HCT116 (cell line): ENCODE measurements at regions not wholly inside any gene's neighbourhood (a gene's known extent, or its start where the extent isn't known, plus 50 kb on each side); places are given as distances from the start of the nearest gene placed in this dataset.

Experiments
- ATAC-seq: fragments of 200-7000 bp; cut with Tn5 transposase; 2 replicates; pipeline ENCODE4 v1.9.1; 2020; ENCODE audit warnings: mild to moderate bottlenecking, moderate library complexity
- BruUV-seq: library from RNA; stranded (reverse); fragments of 400-500 nt; replicated peaks from 2 replicates; lab custom pipeline; 2021; lab: Mats Ljungman, UMichigan
- CTCF ChIA-PET: fragments of 300-600 bp; sonication (Branson Sonifier 250); formaldehyde crosslinking; loops from one replicate; lab custom pipeline; 2021; ENCODE audit warnings: antibody characterized with exemption; lab: Charles Lee
- POLR2A ChIA-PET: fragments of 300-600, 350-600 bp; sonication (Branson Sonifier 250); formaldehyde crosslinking; loops from one replicate; lab custom pipeline; 2021; ENCODE audit warnings: antibody characterized with exemption; lab: Charles Lee
- RAD21 ChIA-PET, 2 experiments: fragments of 300-600 bp; sonication (Branson Sonifier 250); formaldehyde crosslinking; loops; one replicate each; lab custom pipeline; 2023; ENCODE audit warnings: low total read pairs in 2 of 2; ENCODE audit not compliant: uncharacterized antibody in 2 of 2, unreplicated experiment in 2 of 2, low non-redundant PET in 1 of 2; lab: Charles Lee
- DNase-seq: peaks from one replicate; pipeline ENCODE4 v3.0.0-alpha.2; 2010; ENCODE audit warnings: low read depth, low spot score
- H2AFZ ChIP-seq: fragments of 200-600 bp; shearing (Covaris generic), sonication (generic); 2 replicates; pipeline ENCODE4 v1.6.1; 2017; ENCODE audit warnings: low read depth, mixed run types, mixed read lengths, antibody characterized with exemption, low read length; ENCODE audit not compliant: poor library complexity, severe bottlenecking
- H3K27ac ChIP-seq: 2 replicates; pipeline ENCODE4 v1.5.1; 2012; ENCODE audit warnings: low read depth, low read length
- H3K27me3 ChIP-seq: fragments of 200-600 bp; sonication (generic); 2 replicates; pipeline ENCODE4 v1.6.1; 2016; ENCODE audit warnings: mixed run types, low read length, mixed read lengths; ENCODE audit not compliant: insufficient read depth
- H3K36me3 ChIP-seq, 2 experiments: fragments of 200-500 bp in 1 of 2; fragments of 200-600 bp in 1 of 2; sonication (Bioruptor generic) in 1 of 2; sonication (generic) in 1 of 2; 2 replicates each; pipeline versions ENCODE4 v1.5.1 to v1.6.1; 2014 to 2016; ENCODE audit warnings: low read length in 2 of 2, inconsistent platforms in 1 of 2, mixed read lengths in 1 of 2, mixed run types in 1 of 2; ENCODE audit not compliant: insufficient read depth in 2 of 2, control insufficient read depth in 1 of 2
- H3K4me1 ChIP-seq, 2 experiments: fragments of 200-600 bp in 1 of 2; sonication (generic) in 1 of 2; 2 replicates each; pipeline versions ENCODE4 v1.5.1 to v1.6.1; 2012 to 2017; ENCODE audit warnings: low read length in 2 of 2, inconsistent platforms in 1 of 2, mild to moderate bottlenecking in 1 of 2, mixed read lengths in 1 of 2, mixed run types in 1 of 2, moderate library complexity in 1 of 2; ENCODE audit not compliant: insufficient read depth in 2 of 2, control insufficient read depth in 1 of 2
- H3K4me2 ChIP-seq: fragments of 200-600 bp; sonication (generic); 2 replicates; pipeline ENCODE4 v1.6.1; 2017; ENCODE audit warnings: mixed run types, low read length, mixed read lengths
- H3K4me3 ChIP-seq, 2 experiments: fragments of 200-600 bp in 1 of 2; sonication (generic) in 1 of 2; replicated peaks in 1 of 2; 2 replicates each; pipeline ENCODE4 v1.5.1; 2011 to 2016; ENCODE audit warnings: low read length in 2 of 2, control low read depth in 1 of 2, low read depth in 1 of 2, mild to moderate bottlenecking in 1 of 2, mixed read lengths in 1 of 2, mixed run types in 1 of 2
- H3K79me2 ChIP-seq: fragments of 200-600 bp; sonication (generic); 2 replicates; pipeline ENCODE4 v1.6.1; 2017; ENCODE audit warnings: mild to moderate bottlenecking, mixed run types, low read length, moderate library complexity, mixed read lengths; ENCODE audit not compliant: insufficient read depth
- H3K9ac ChIP-seq: fragments of 200-600 bp; sonication (generic); 2 replicates; pipeline ENCODE4 v1.6.1; 2016; ENCODE audit warnings: low read length, mixed read lengths
- H3K9me2 ChIP-seq: fragments of 200-600 bp; sonication (generic), shearing (Covaris generic); 2 replicates; pipeline ENCODE4 v1.6.1; 2017; ENCODE audit warnings: mixed run types, mild to moderate bottlenecking, moderate library complexity; ENCODE audit not compliant: insufficient read depth
- H3K9me3 ChIP-seq, 2 experiments: fragments of 200-500 bp in 1 of 2; fragments of 200-600 bp in 1 of 2; sonication (Bioruptor generic) in 1 of 2; sonication (generic) in 1 of 2; 2 replicates each; pipeline ENCODE4 v1.6.1; 2014 to 2017; ENCODE audit warnings: low read length in 2 of 2, mixed read lengths in 2 of 2, inconsistent platforms in 1 of 2, low read depth in 1 of 2, mild to moderate bottlenecking in 1 of 2, mixed run types in 1 of 2, moderate library complexity in 1 of 2; ENCODE audit not compliant: control insufficient read depth in 1 of 2, insufficient read depth in 1 of 2
- H4K20me1 ChIP-seq: fragments of 200-600 bp; sonication (generic), shearing (Covaris generic); 2 replicates; pipeline ENCODE4 v1.6.1; 2017; ENCODE audit warnings: mixed run types, mild to moderate bottlenecking, moderate library complexity; ENCODE audit not compliant: insufficient read depth
- CBX3 ChIP-seq: IDR thresholded peaks from 2 replicates; pipeline ENCODE4 v1.6.1; 2012; ENCODE audit warnings: low read depth
- EZH2 ChIP-seq: fragments of 200-600 bp; sonication (generic); IDR thresholded peaks from 2 replicates; pipeline ENCODE4 v1.6.1; 2017; ENCODE audit warnings: antibody characterized with exemption, mixed run types
- FOSL1 ChIP-seq: IDR thresholded peaks from 2 replicates; pipeline ENCODE4 v1.6.1; 2012; ENCODE audit warnings: low read depth
- JUND ChIP-seq: IDR thresholded peaks from 2 replicates; pipeline ENCODE4 v1.6.1; 2012
- MAX ChIP-seq: IDR thresholded peaks from 2 replicates; pipeline ENCODE4 v1.6.1; 2012
- POLR2A ChIP-seq: IDR thresholded peaks from 2 replicates; pipeline ENCODE4 v1.7.0; 2011; ENCODE audit warnings: borderline replicate concordance; ENCODE audit not compliant: insufficient read depth, insufficient read length; ENCODE audit errors: extremely low read depth
- POLR2AphosphoS5 ChIP-seq: IDR thresholded peaks from 2 replicates; pipeline ENCODE4 v1.6.1; 2011; ENCODE audit warnings: mild to moderate bottlenecking, low read depth, low read length, moderate library complexity
- RAD21 ChIP-seq: IDR thresholded peaks from 2 replicates; pipeline ENCODE4 v1.6.1; 2012; ENCODE audit warnings: low read depth, mild to moderate bottlenecking
- SIN3A ChIP-seq: IDR thresholded peaks from 2 replicates; pipeline ENCODE4 v1.6.1; 2012; ENCODE audit warnings: low read depth
- SP1 ChIP-seq: IDR thresholded peaks from 2 replicates; pipeline ENCODE4 v1.6.1; 2012; ENCODE audit warnings: low read depth
- SRF ChIP-seq: IDR thresholded peaks from 2 replicates; pipeline ENCODE4 v1.6.1; 2012; ENCODE audit warnings: low read depth
- TCF7L2 ChIP-seq: IDR thresholded peaks from 2 replicates; pipeline ENCODE4 v1.7.0; 2011; ENCODE audit warnings: borderline replicate concordance, inconsistent platforms; ENCODE audit not compliant: insufficient read depth, insufficient read length; ENCODE audit errors: extremely low read depth
- ZBTB33 ChIP-seq: IDR thresholded peaks from 2 replicates; pipeline ENCODE4 v1.6.1; 2011; ENCODE audit warnings: mild to moderate bottlenecking, low read length, moderate library complexity; ENCODE audit not compliant: insufficient replicate concordance; ENCODE audit errors: extremely low read depth
- ZFX ChIP-seq: fragments of 450-650 bp; IDR thresholded peaks from 2 replicates; pipeline ENCODE4 v1.6.1; 2017
- intact Hi-C: fragments of 100-400 bp; cut with micrococcal nuclease; formaldehyde crosslinking; loops from 2 replicates; pipeline ENCODE4 v1.10.0; 2022
- TF ChIP-seq, protein P1 (sequence below), 3 experiments: fragments of 200-600 bp in 1 of 3; sonication (generic) in 1 of 3; IDR thresholded peaks in 2 of 3; conservative IDR thresholded peaks in 1 of 3; 2 replicates each; pipeline ENCODE4 v1.5.1; 2012 to 2017; ENCODE audit warnings: low read depth in 2 of 3, low read length in 2 of 3, antibody characterized with exemption in 1 of 3, borderline replicate concordance in 1 of 3, control low read depth in 1 of 3, mild to moderate bottlenecking in 1 of 3, mixed read lengths in 1 of 3, mixed run types in 1 of 3, moderate library complexity in 1 of 3; ENCODE audit not compliant: insufficient read depth in 1 of 3

DNA sequence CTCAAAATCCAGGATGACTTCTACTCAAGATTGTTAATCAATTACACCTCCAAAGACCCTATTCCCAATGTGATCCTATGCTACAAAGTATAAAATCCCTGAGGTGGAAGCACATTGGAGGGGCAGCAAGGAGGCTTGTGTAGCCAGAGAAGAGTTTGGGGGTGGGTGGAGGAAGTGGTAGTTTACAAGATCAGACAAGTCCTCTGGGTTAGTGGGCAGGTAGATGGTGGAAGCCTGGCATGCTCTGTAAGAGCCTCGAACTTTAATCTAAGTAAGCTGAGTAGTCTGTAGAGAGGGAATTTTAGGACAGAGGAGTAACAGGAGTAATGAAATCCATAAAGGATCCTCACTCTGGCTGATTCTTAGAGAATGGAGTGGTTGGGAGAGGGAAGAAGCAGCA, 65.0 kb upstream of the KCTD3 start:
- Histone ChIP-seq H3K4me3 (no peak overlapping the region), H3K4me2 (no peak overlapping the region), H4K20me1 (no peaks in the 10 kb centered on the region), H3K9me2 (no peaks in the 10 kb centered on the region), H3K36me3 (no peaks in the 10 kb centered on the region), H3K9me3 (no peaks in the 10 kb centered on the region), H3K9ac (no peak overlapping the region), H3K27me3 (no peaks in the 10 kb centered on the region), H3K79me2 (no peaks in the 10 kb centered on the region), H3K27ac (no peak overlapping the region), H3K4me1 (no peaks in the 10 kb centered on the region), H2AFZ (no peak overlapping the region)
- ChIA-PET POLR2A (no interaction called here), CTCF (no interaction called here), RAD21 (no interaction called here)
- BruUV-seq: no TSS peak
- intact Hi-C loops: no loop called here
- no peak for ATAC-seq
- TF ChIP-seq RAD21: no peak
- no peak for TF ChIP-seq POLR2A
- no peak for TF ChIP-seq SP1
- TF ChIP-seq FOSL1: no peak
- TF ChIP-seq SIN3A: no peak
- TF ChIP-seq SRF: no peak
- no peak for TF ChIP-seq MAX
- TF ChIP-seq ZBTB33: no peak
- no peak for DNase-seq

DNA sequence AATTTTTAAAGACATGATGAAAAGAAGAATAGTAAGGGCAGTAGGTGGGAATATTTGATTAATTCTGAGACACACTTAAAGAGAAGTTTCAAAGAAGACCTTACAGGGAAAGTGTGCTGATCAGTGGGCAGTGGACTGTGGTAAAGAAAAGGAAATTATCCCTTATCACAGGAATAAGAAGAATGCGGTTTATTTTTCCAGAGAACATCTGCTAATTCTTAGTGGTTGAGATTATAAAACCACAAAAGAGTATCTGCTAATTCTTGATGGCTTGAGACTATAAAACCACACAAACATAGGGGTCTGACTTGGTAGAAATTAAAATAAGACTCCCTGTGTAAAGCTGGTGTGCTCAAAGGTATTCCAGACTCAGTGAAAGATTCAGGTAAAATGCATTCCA, 60.0 kb upstream of the KCTD3 start:
- no peaks in the 10 kb centered on the region for H3K36me3 ChIP-seq
- no peak for DNase-seq
- intact Hi-C loops: no loop called here
- H3K27ac ChIP-seq: no peak overlapping the region
- H3K79me2 ChIP-seq: no peaks in the 10 kb centered on the region
- H3K9me3 ChIP-seq: no peaks in the 10 kb centered on the region
- H3K4me3 ChIP-seq: no peak overlapping the region
- TF ChIP-seq FOSL1 (no peak), EZH2 (no peak), RAD21 (no peak), ZFX (no peak), POLR2AphosphoS5 (no peak), TCF7L2 (no peak), JUND (no peak), CBX3 (no peak), SP1 (no peak)
- TF ChIP-seq, protein P1, sequence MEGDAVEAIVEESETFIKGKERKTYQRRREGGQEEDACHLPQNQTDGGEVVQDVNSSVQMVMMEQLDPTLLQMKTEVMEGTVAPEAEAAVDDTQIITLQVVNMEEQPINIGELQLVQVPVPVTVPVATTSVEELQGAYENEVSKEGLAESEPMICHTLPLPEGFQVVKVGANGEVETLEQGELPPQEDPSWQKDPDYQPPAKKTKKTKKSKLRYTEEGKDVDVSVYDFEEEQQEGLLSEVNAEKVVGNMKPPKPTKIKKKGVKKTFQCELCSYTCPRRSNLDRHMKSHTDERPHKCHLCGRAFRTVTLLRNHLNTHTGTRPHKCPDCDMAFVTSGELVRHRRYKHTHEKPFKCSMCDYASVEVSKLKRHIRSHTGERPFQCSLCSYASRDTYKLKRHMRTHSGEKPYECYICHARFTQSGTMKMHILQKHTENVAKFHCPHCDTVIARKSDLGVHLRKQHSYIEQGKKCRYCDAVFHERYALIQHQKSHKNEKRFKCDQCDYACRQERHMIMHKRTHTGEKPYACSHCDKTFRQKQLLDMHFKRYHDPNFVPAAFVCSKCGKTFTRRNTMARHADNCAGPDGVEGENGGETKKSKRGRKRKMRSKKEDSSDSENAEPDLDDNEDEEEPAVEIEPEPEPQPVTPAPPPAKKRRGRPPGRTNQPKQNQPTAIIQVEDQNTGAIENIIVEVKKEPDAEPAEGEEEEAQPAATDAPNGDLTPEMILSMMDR (IDR thresholded peaks at IDR 0.05 in 2 of 3, conservative IDR thresholded peaks at IDR 0.05 in 1 of 3; ENCODE audit: borderline replicate concordance in 1 of 3, insufficient read depth in 1 of 3, low read depth in 2 of 3, low read length in 2 of 3): no peak
- no peak overlapping the region for H3K9ac ChIP-seq
- no peak for ATAC-seq
- RAD21 ChIA-PET: no interaction called here
- no peaks in the 10 kb centered on the region for H3K4me1 ChIP-seq
- H2AFZ ChIP-seq: no peak overlapping the region
- H3K4me2 ChIP-seq: no peak overlapping the region
- no peaks in the 10 kb centered on the region for H4K20me1 ChIP-seq
- no peaks in the 10 kb centered on the region for H3K9me2 ChIP-seq
- H3K27me3 ChIP-seq: no peaks in the 10 kb centered on the region
- POLR2A ChIA-PET: no interaction called here
- no TSS peak for BruUV-seq
- CTCF ChIA-PET: no interaction called here
